ENCODE measurements at regions not wholly inside any gene's neighbourhood (a gene's known extent, or its start where the extent isn't known, plus 50 kb on each side); places are given as distances from the start of the nearest gene placed in this dataset.

GRCh38 chr10:20976390-20976789, 79.3 kb upstream of the NEBL start:
- no CpG with 5 or more reads among the region's 3 CpGs for WGBS, 2 donors (ENCODE audit: extremely low coverage in 2 of 2, insufficient read length in 2 of 2, insufficient replicate concordance in 1 of 2)
- H3K23ac ChIP-seq (ENCODE audit: low read depth, low read length, poor library complexity): no peak overlapping the region
- no peak overlapping the region for H4K8ac ChIP-seq (ENCODE audit: low read depth, low read length)
- peaks cover 4 to 9% of the 10 kb centered on the region in 2 donors for H3K4me1 ChIP-seq (ENCODE audit: control insufficient read depth in 2 of 2, insufficient read depth in 1 of 2, low read depth in 1 of 2, low read length in 2 of 2)
- no peak overlapping the region for H2AK5ac ChIP-seq (ENCODE audit: low read depth, low read length)
- no peak overlapping the region for H3K14ac ChIP-seq (ENCODE audit: low read length)
- H3K36me3 ChIP-seq (replicated peaks in 1 of 2; ENCODE audit: control insufficient read depth in 2 of 2, insufficient read depth in 2 of 2, low read length in 2 of 2): no peaks in the 10 kb centered on the region
- no peak overlapping the region for H3K4me3 ChIP-seq (ENCODE audit: low read length in 2 of 2)
- DNase-seq (ENCODE audit: low spot score): no peak
- H3K9ac ChIP-seq (ENCODE audit: low read depth, low read length, poor library complexity): no peak overlapping the region
- H2BK120ac ChIP-seq (ENCODE audit: low read depth, low read length): no peak overlapping the region
- H3K27me3 ChIP-seq (ENCODE audit: control insufficient read depth in 3 of 3, insufficient read depth in 3 of 3, low read depth in 1 of 3, low read length in 3 of 3): no peaks in the 10 kb centered on the region
- no peak overlapping the region for H4K91ac ChIP-seq (ENCODE audit: low read depth, low read length, poor library complexity)
- no peak overlapping the region for H3K27ac ChIP-seq (replicated peaks; ENCODE audit: low read length)
- no peaks in the 10 kb centered on the region for H3K9me3 ChIP-seq (replicated peaks in 1 of 2; ENCODE audit: control insufficient read depth in 2 of 2, insufficient read depth in 1 of 2, low read depth in 1 of 2, low read length in 2 of 2)
- no peak overlapping the region for H2BK12ac ChIP-seq (ENCODE audit: low read length)
- H3K4me2 ChIP-seq (ENCODE audit: insufficient read depth, low read length, poor library complexity, severe bottlenecking): no peak overlapping the region
- H2BK5ac ChIP-seq (ENCODE audit: low read length): no peak overlapping the region
- H2BK15ac ChIP-seq (ENCODE audit: low read length): no peak overlapping the region
- no peak overlapping the region for H2AFZ ChIP-seq (ENCODE audit: low read length)
- H3K79me1 ChIP-seq (ENCODE audit: low read depth, low read length): no peaks in the 10 kb centered on the region
- no peak overlapping the region for H3K18ac ChIP-seq (ENCODE audit: low read length)
- no peak overlapping the region for H3K4ac ChIP-seq (ENCODE audit: low read length)

- no peak overlapping the region for H3K23ac ChIP-seq (ENCODE audit: low read depth, low read length, poor library complexity)
- no CpG with 5 or more reads among the region's 4 CpGs for WGBS, 2 donors (ENCODE audit: extremely low coverage in 2 of 2, insufficient read length in 2 of 2, insufficient replicate concordance in 1 of 2)
- DNase-seq (ENCODE audit: low spot score): no peak
These were observed 78.1 kb upstream of the NEBL start for GRCh38 chr10:20975236-20975635.

GRCh38 chr10:20972925-20973324, 75.8 kb upstream of the NEBL start:
- no peak overlapping the region for H3K9ac ChIP-seq (ENCODE audit: low read depth, low read length, poor library complexity)
- no peak overlapping the region for H3K14ac ChIP-seq (ENCODE audit: low read length)
- H2BK120ac ChIP-seq (ENCODE audit: low read depth, low read length): no peak overlapping the region
- H3K4me2 ChIP-seq (ENCODE audit: insufficient read depth, low read length, poor library complexity, severe bottlenecking): no peak overlapping the region
- no peak overlapping the region for H4K8ac ChIP-seq (ENCODE audit: low read depth, low read length)
- DNase-seq (ENCODE audit: low spot score): no peak
- WGBS, 2 donors (ENCODE audit: extremely low coverage in 2 of 2, insufficient read length in 2 of 2, insufficient replicate concordance in 1 of 2): no CpG with 5 or more reads among the region's 2 CpGs
- no peak overlapping the region for H2AFZ ChIP-seq (ENCODE audit: low read length)
- no peak overlapping the region for H2BK5ac ChIP-seq (ENCODE audit: low read length)
- no peak overlapping the region for H3K18ac ChIP-seq (ENCODE audit: low read length)
- H2BK12ac ChIP-seq (ENCODE audit: low read length): no peak overlapping the region
- no peak overlapping the region for H3K27ac ChIP-seq (replicated peaks; ENCODE audit: low read length)
- no peaks in the 10 kb centered on the region for H3K27me3 ChIP-seq (ENCODE audit: control insufficient read depth in 3 of 3, insufficient read depth in 3 of 3, low read depth in 1 of 3, low read length in 3 of 3)
- no peaks in the 10 kb centered on the region for H3K79me1 ChIP-seq (ENCODE audit: low read depth, low read length)
- peaks cover 0 to 1% of the 10 kb centered on the region in 2 donors for H3K9me3 ChIP-seq (replicated peaks in 1 of 2; ENCODE audit: control insufficient read depth in 2 of 2, insufficient read depth in 1 of 2, low read depth in 1 of 2, low read length in 2 of 2)
- no peak overlapping the region for H3K4me3 ChIP-seq (ENCODE audit: low read length in 2 of 2)
- no peak overlapping the region for H2BK15ac ChIP-seq (ENCODE audit: low read length)
- H3K4me1 ChIP-seq (ENCODE audit: control insufficient read depth in 2 of 2, insufficient read depth in 1 of 2, low read depth in 1 of 2, low read length in 2 of 2): peaks cover 4 to 6% of the 10 kb centered on the region in 2 donors
- no peak overlapping the region for H2AK5ac ChIP-seq (ENCODE audit: low read depth, low read length)
- no peaks in the 10 kb centered on the region for H3K36me3 ChIP-seq (replicated peaks in 1 of 2; ENCODE audit: control insufficient read depth in 2 of 2, insufficient read depth in 2 of 2, low read length in 2 of 2)
- H3K4ac ChIP-seq (ENCODE audit: low read length): no peak overlapping the region
- no peak overlapping the region for H4K91ac ChIP-seq (ENCODE audit: low read depth, low read length, poor library complexity)
- H3K23ac ChIP-seq (ENCODE audit: low read depth, low read length, poor library complexity): no peak overlapping the region

More at GRCh38 chr10:20975236-20975635, 78.1 kb upstream of the NEBL start:
- H3K27ac ChIP-seq (replicated peaks; ENCODE audit: low read length): no peak overlapping the region
- H3K4ac ChIP-seq (ENCODE audit: low read length): no peak overlapping the region
- no peak overlapping the region for H2BK15ac ChIP-seq (ENCODE audit: low read length)
- no peak overlapping the region for H3K4me3 ChIP-seq (ENCODE audit: low read length in 2 of 2)
- no peaks in the 10 kb centered on the region for H3K36me3 ChIP-seq (replicated peaks in 1 of 2; ENCODE audit: control insufficient read depth in 2 of 2, insufficient read depth in 2 of 2, low read length in 2 of 2)
- H2AK5ac ChIP-seq (ENCODE audit: low read depth, low read length): no peak overlapping the region
- no peak overlapping the region for H4K8ac ChIP-seq (ENCODE audit: low read depth, low read length)
- no peak overlapping the region for H3K9ac ChIP-seq (ENCODE audit: low read depth, low read length, poor library complexity)
- H4K91ac ChIP-seq (ENCODE audit: low read depth, low read length, poor library complexity): no peak overlapping the region
- H3K14ac ChIP-seq (ENCODE audit: low read length): no peak overlapping the region
- H3K79me1 ChIP-seq (ENCODE audit: low read depth, low read length): no peaks in the 10 kb centered on the region
- H2AFZ ChIP-seq (ENCODE audit: low read length): no peak overlapping the region
- H3K18ac ChIP-seq (ENCODE audit: low read length): no peak overlapping the region
- no peaks in the 10 kb centered on the region for H3K9me3 ChIP-seq (replicated peaks in 1 of 2; ENCODE audit: control insufficient read depth in 2 of 2, insufficient read depth in 1 of 2, low read depth in 1 of 2, low read length in 2 of 2)
- H3K4me1 ChIP-seq (ENCODE audit: control insufficient read depth in 2 of 2, insufficient read depth in 1 of 2, low read depth in 1 of 2, low read length in 2 of 2): peaks cover 4 to 6% of the 10 kb centered on the region in 2 donors
- H2BK120ac ChIP-seq (ENCODE audit: low read depth, low read length): no peak overlapping the region
- H3K27me3 ChIP-seq (ENCODE audit: control insufficient read depth in 3 of 3, insufficient read depth in 3 of 3, low read depth in 1 of 3, low read length in 3 of 3): no peaks in the 10 kb centered on the region
- H2BK12ac ChIP-seq (ENCODE audit: low read length): no peak overlapping the region
- no peak overlapping the region for H3K4me2 ChIP-seq (ENCODE audit: insufficient read depth, low read length, poor library complexity, severe bottlenecking)
- H2BK5ac ChIP-seq (ENCODE audit: low read length): no peak overlapping the region

GRCh38 chr10:20971901-20972300, 74.8 kb upstream of the NEBL start:
- Histone ChIP-seq H3K4me2 (ENCODE audit: insufficient read depth, low read length, poor library complexity, severe bottlenecking) (no peak overlapping the region), H3K14ac (ENCODE audit: low read length) (no peak overlapping the region), H3K9me3 (replicated peaks in 1 of 2; ENCODE audit: control insufficient read depth in 2 of 2, insufficient read depth in 1 of 2, low read depth in 1 of 2, low read length in 2 of 2) (peaks cover 0 to 1% of the 10 kb centered on the region in 2 donors), H2BK120ac (ENCODE audit: low read depth, low read length) (no peak overlapping the region), H3K4ac (ENCODE audit: low read length) (no peak overlapping the region), H3K27me3 (ENCODE audit: control insufficient read depth in 3 of 3, insufficient read depth in 3 of 3, low read depth in 1 of 3, low read length in 3 of 3) (no peaks in the 10 kb centered on the region), H2AFZ (ENCODE audit: low read length) (no peak overlapping the region), H2BK12ac (ENCODE audit: low read length) (no peak overlapping the region), H3K4me3 (ENCODE audit: low read length in 2 of 2) (no peak overlapping the region), H3K36me3 (replicated peaks in 1 of 2; ENCODE audit: control insufficient read depth in 2 of 2, insufficient read depth in 2 of 2, low read length in 2 of 2) (no peaks in the 10 kb centered on the region), H3K18ac (ENCODE audit: low read length) (no peak overlapping the region), H4K91ac (ENCODE audit: low read depth, low read length, poor library complexity) (no peak overlapping the region), H2BK5ac (ENCODE audit: low read length) (no peak overlapping the region), H2BK15ac (ENCODE audit: low read length) (no peak overlapping the region), H3K27ac (replicated peaks; ENCODE audit: low read length) (no peak overlapping the region), H4K8ac (ENCODE audit: low read depth, low read length) (no peak overlapping the region), H3K9ac (ENCODE audit: low read depth, low read length, poor library complexity) (no peak overlapping the region), H3K4me1 (ENCODE audit: control insufficient read depth in 2 of 2, insufficient read depth in 1 of 2, low read depth in 1 of 2, low read length in 2 of 2) (peaks cover 0 to under 1% of the 10 kb centered on the region in 2 donors), H2AK5ac (ENCODE audit: low read depth, low read length) (no peak overlapping the region), H3K79me1 (ENCODE audit: low read depth, low read length) (no peaks in the 10 kb centered on the region), H3K23ac (ENCODE audit: low read depth, low read length, poor library complexity) (no peak overlapping the region)
- no peak for DNase-seq (ENCODE audit: low spot score)
- no CpG with 5 or more reads among the region's 3 CpGs for WGBS, 2 donors (ENCODE audit: extremely low coverage in 2 of 2, insufficient read length in 2 of 2, insufficient replicate concordance in 1 of 2)

All from neuronal stem cell (in vitro differentiated cells).